Forelimb muscle (tissue), 1 donor: ENCODE measurements at regions not wholly inside any gene's neighbourhood (a gene's known extent, or its start where the extent isn't known, plus 50 kb on each side); places are given as distances from the start of the nearest gene placed in this dataset.
"Not testable (repeated sequence)": the region's sequence is repeated elsewhere in the genome, so short reads cannot be mapped to it uniquely, and the experiment has no call there.

ENCODE experiments used
- DNase-seq: peaks from one replicate; pipeline ENCODE4 v3.0.0-alpha.2; 2013; ENCODE audit warnings: low read depth

GRCh38 chr6:120358535-120358934 lies 975.7 kb downstream of the TBC1D32 start:
- DNase-seq, result not testable (repeated sequence)

GRCh38 chr6:120357447-120357846 lies 976.8 kb downstream of the TBC1D32 start:
- no peak for DNase-seq

- no peak for DNase-seq
Observed at GRCh38 chr6:120355822-120356221, 978.5 kb downstream of the TBC1D32 start.

GRCh38 chr6:120354452-120355098 lies 979.7 kb downstream of the TBC1D32 start:
- no peak for DNase-seq

- no peak for DNase-seq
Observed at GRCh38 chr6:120352491-120352890, 981.8 kb downstream of the TBC1D32 start.

- DNase-seq, result no peak
Observed at GRCh38 chr6:120348926-120349325, 985.4 kb downstream of the TBC1D32 start.

- DNase-seq, result no peak
Observed at GRCh38 chr6:120328521-120328920, 979.0 kb upstream of the MAN1A1 start.

GRCh38 chr6:120320481-120321162 lies 971.1 kb upstream of the MAN1A1 start:
- DNase-seq, result no peak

GRCh38 chr6:120304223-120304622 lies 954.7 kb upstream of the MAN1A1 start:
- no peak for DNase-seq

GRCh38 chr6:120303527-120303926 lies 954.0 kb upstream of the MAN1A1 start:
- no peak for DNase-seq

- no peak for DNase-seq
Observed at GRCh38 chr6:120302041-120302440, 952.5 kb upstream of the MAN1A1 start.

- DNase-seq, result no peak
Observed at GRCh38 chr6:120290964-120291363, 941.4 kb upstream of the MAN1A1 start.

GRCh38 chr6:120282005-120282404 lies 932.4 kb upstream of the MAN1A1 start:
- no peak for DNase-seq

- DNase-seq, result no peak
Observed at GRCh38 chr6:120279466-120280167, 930.1 kb upstream of the MAN1A1 start.

GRCh38 chr6:120278689-120279396 lies 929.3 kb upstream of the MAN1A1 start:
- peak; percentile 44 for DNase-seq

- DNase-seq, result no peak
Observed at GRCh38 chr6:120274547-120274946, 925.0 kb upstream of the MAN1A1 start.

- no peak for DNase-seq
Observed at GRCh38 chr6:120273411-120273810, 923.9 kb upstream of the MAN1A1 start.

- no peak for DNase-seq
Observed at GRCh38 chr6:120272038-120272437, 922.5 kb upstream of the MAN1A1 start.

- not testable (repeated sequence) for DNase-seq
Observed at GRCh38 chr6:120268256-120268655, 918.7 kb upstream of the MAN1A1 start.

GRCh38 chr6:120262354-120262753 lies 912.8 kb upstream of the MAN1A1 start:
- DNase-seq, result no peak

- DNase-seq, result peak; percentile 86
Observed at GRCh38 chr6:120260636-120261035, 911.1 kb upstream of the MAN1A1 start.

- no peak for DNase-seq
Observed at GRCh38 chr6:120254651-120255050, 905.1 kb upstream of the MAN1A1 start.
